Body of pancreas (tissue), 4 donors: ENCODE measurements at regions not wholly inside any gene's neighbourhood (a gene's known extent, or its start where the extent isn't known, plus 50 kb on each side); places are given as distances from the start of the nearest gene placed in this dataset.

Experiments
- ATAC-seq: fragments of 150-250 bp; one replicate; pipeline ENCODE4 v1.9.1; 2016
- DNase-seq, 4 donors: peaks; one replicate each; pipeline ENCODE4 v3.0.0-alpha.2; 2019
- H3K27ac ChIP-seq, 4 donors: fragments of 200-600 bp; sonication (generic); 1 replicate in 3 of 4; 2 replicates in 1 of 4; pipeline versions ENCODE4 v1.5.1 to v1.6.1; 2016 to 2019; ENCODE audit warnings: mild to moderate bottlenecking in 1 of 4, mixed read lengths in 1 of 4, moderate library complexity in 1 of 4
- H3K27me3 ChIP-seq, 2 donors: fragments of 200-600 bp; sonication (generic); one replicate each; pipeline ENCODE4 v1.6.0; 2016; ENCODE audit warnings: mild to moderate bottlenecking in 1 of 2
- H3K36me3 ChIP-seq, 2 donors: fragments of 200-600 bp; sonication (generic); replicated peaks in 1 of 2; 2 replicates each; pipeline ENCODE4 v1.5.1; 2016; ENCODE audit warnings: low read depth in 2 of 2; ENCODE audit not compliant: insufficient read depth in 1 of 2
- H3K4me1 ChIP-seq: fragments of 200-600 bp; sonication (generic); one replicate; pipeline ENCODE4 v1.6.0; 2016
- H3K4me3 ChIP-seq, 2 donors: fragments of 200-600 bp; sonication (generic); 1 replicate in 1 of 2; 2 replicates in 1 of 2; pipeline ENCODE4 v1.5.1; 2016 to 2019
- H3K9me3 ChIP-seq, 3 donors: fragments of 200-600 bp; sonication (generic); 1 replicate in 2 of 3; 2 replicates in 1 of 3; pipeline ENCODE4 v1.5.1; 2016
- POLR2A ChIP-seq, 3 donors: fragments of 450-650 bp; IDR thresholded peaks; one replicate each; pipeline ENCODE4 v1.6.1; 2016; ENCODE audit warnings: antibody characterized with exemption in 3 of 3, mild to moderate bottlenecking in 2 of 3
- WGBS, 2 donors: methylation state at CpG; one replicate each; pipeline ENCODE4 v1.1.5; 2017; 5-methylcytosine and 5-hydroxymethylcytosine counted together
- intact Hi-C: fragments of 100-400 bp; cut with DNase I; formaldehyde crosslinking; loops from one replicate; pipeline ENCODE4 v1.15.1; 2023
- TF ChIP-seq, protein P1 (sequence below), 7 experiments: fragments of 450-650 bp in 4 of 7; fragments of 200-600 bp in 3 of 7; sonication (generic) in 3 of 7; IDR thresholded peaks; one replicate each; pipeline ENCODE4 v1.5.1; 2016 to 2019; ENCODE audit warnings: antibody characterized with exemption in 7 of 7

- TF ChIP-seq POLR2A (IDR thresholded peaks at IDR 0.05): no peak
- TF ChIP-seq, protein P1, sequence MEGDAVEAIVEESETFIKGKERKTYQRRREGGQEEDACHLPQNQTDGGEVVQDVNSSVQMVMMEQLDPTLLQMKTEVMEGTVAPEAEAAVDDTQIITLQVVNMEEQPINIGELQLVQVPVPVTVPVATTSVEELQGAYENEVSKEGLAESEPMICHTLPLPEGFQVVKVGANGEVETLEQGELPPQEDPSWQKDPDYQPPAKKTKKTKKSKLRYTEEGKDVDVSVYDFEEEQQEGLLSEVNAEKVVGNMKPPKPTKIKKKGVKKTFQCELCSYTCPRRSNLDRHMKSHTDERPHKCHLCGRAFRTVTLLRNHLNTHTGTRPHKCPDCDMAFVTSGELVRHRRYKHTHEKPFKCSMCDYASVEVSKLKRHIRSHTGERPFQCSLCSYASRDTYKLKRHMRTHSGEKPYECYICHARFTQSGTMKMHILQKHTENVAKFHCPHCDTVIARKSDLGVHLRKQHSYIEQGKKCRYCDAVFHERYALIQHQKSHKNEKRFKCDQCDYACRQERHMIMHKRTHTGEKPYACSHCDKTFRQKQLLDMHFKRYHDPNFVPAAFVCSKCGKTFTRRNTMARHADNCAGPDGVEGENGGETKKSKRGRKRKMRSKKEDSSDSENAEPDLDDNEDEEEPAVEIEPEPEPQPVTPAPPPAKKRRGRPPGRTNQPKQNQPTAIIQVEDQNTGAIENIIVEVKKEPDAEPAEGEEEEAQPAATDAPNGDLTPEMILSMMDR (IDR thresholded peaks at IDR 0.05): no peak
- no peak for DNase-seq
- intact Hi-C loops: no loop called here
- WGBS, 2 donors: 58 to 69% methylated on average over 10 of the region's 10 CpGs
- Histone ChIP-seq H3K27ac (no peak overlapping the region), H3K36me3 (no peaks in the 10 kb centered on the region), H3K4me1 (no peaks in the 10 kb centered on the region), H3K9me3 (no peaks in the 10 kb centered on the region), H3K4me3 (no peak overlapping the region), H3K27me3 (no peaks in the 10 kb centered on the region)
- no peak for ATAC-seq
These were observed 78.6 kb upstream of the PITRM1 start for GRCh38 chr10:3251172-3251571.

DNA sequence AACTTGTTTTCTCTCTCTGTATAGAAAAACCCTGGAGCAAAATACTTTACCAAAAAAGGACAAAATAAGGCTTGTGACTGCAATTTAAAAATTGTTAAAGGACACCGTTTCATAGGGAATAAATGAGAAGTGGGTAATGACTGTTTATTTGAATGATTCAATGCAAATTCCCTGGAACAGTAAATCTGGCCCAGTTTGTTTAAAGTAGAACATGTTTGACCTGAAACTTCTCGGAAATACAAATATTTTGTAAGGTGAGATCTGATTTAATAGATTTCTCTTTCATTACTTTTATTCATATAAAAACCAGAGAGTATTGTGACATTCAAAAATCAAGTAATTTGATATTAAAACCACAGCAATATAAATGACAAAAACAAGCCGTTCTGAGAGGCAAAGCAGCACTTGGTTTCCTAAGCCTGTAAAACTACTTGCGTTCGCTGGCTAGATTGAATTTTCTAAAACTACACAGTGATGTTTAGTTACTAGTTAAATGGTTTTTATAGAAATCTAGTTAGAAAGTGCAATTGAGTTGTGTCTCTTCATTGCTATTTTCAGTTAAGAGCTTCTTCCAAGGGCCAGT lies 76.8 kb upstream of the PITRM1 start:
- no peaks in the 10 kb centered on the region for H3K27me3 ChIP-seq

DNA sequence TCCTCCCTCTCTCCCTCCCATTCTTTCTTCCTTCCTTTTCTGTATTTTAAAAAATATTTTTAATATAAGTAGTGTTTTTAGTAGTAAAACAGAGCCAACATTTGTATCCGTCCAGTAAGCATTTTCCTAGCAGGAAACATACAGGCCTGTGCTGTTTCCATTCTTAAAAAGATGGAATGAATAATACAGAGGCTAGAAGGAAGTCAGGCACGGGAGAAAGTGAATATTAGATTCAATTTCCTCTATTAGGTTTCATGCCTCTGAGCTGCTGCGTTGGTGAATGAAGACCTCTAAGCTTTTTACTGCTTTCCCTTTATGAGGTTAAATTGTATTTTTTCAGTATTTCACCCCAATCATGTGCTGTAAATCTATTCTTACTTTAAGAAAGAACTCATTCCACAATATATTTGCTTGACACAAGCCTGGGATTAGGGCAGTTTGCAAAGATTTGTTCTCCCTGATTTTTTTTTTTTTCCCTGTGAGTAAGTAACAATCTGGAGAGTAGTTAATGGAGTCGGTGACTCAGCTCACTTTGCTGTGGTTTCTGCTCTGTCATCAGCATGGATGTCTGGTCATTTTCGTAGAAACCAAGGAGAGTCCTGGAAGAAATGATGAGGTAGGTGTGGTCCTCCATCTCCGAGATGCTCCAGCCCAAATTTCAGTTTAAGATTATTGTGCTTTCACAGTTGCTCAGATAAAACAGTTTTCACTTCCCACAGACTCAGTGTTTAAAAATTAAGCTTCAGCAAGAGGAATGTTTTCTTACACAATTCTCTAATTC lies 76.1 kb upstream of the PITRM1 start:
- intact Hi-C loops: loop anchor here (10.0 kb wide), 1 partner anchor 1396 kb away; no protein-coding TSS in a partner anchor
- TF ChIP-seq, protein P1 (IDR thresholded peaks at IDR 0.05): no peak
- Histone ChIP-seq H3K4me3 (no peak overlapping the region), H3K27me3 (no peaks in the 10 kb centered on the region), H3K4me1 (no peaks in the 10 kb centered on the region), H3K9me3 (no peaks in the 10 kb centered on the region), H3K27ac (peak overlapping the region in 3 of 4 donors; percentile 39 to 69 (median 41)), H3K36me3 (no peaks in the 10 kb centered on the region)
- peak in 1 of 4 donors; percentile 25 for DNase-seq
- ATAC-seq: peak; percentile 68
- whole genome bisulfite sequencing, 2 donors: 26 to 31% methylated on average over 6 of the region's 6 CpGs

More for the DNA sequence above, 76.8 kb upstream of the PITRM1 start:
- no peak overlapping the region for H3K4me3 ChIP-seq
- H3K36me3 ChIP-seq: no peaks in the 10 kb centered on the region
- TF ChIP-seq, protein P1 (IDR thresholded peaks at IDR 0.05): no peak
- no peak for TF ChIP-seq POLR2A (IDR thresholded peaks at IDR 0.05)
- H3K9me3 ChIP-seq: no peaks in the 10 kb centered on the region
- DNase-seq: no peak
- no peaks in the 10 kb centered on the region for H3K4me1 ChIP-seq
- peak overlapping the region in 3 of 4 donors; percentile 39 to 69 (median 41) for H3K27ac ChIP-seq
- ATAC-seq: no peak
- WGBS, 2 donors: 50 to 53% methylated on average over 5 of the region's 5 CpGs
- intact Hi-C loops: loop anchor here (10.0 kb wide), 1 partner anchor 1395 kb away; no protein-coding TSS in a partner anchor

DNA sequence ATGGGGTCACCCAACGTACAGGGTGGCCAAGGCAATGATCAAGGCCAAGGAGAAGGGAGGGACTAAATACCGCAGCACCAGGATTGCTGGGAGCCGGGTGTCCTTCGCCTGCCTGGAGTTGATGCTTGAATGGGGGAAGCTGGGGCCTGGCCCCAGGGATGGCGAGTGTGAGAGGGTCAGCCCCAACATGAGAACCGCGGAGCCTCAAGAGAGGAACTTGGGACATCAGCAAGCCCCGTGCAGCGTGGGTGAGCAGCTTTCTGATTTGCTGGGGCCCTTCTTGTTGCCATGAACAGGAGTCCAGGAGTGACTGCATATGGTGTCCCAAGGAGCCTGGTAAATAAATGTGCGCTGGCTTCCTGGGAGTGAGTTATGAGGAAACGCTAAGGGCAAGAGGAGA lies 72.8 kb upstream of the PITRM1 start:
- Histone ChIP-seq H3K4me3 (no peak overlapping the region), H3K27me3 (peaks cover 0 to 4% of the 10 kb centered on the region in 2 donors), H3K4me1 (no peaks in the 10 kb centered on the region), H3K27ac (no peak overlapping the region), H3K9me3 (no peaks in the 10 kb centered on the region), H3K36me3 (no peaks in the 10 kb centered on the region)
- TF ChIP-seq POLR2A (IDR thresholded peaks at IDR 0.05): no peak
- TF ChIP-seq, protein P1 (IDR thresholded peaks at IDR 0.05): no peak
- ATAC-seq (no peak), DNase-seq (no peak)
- 82 to 86% methylated on average over 11 of the region's 11 CpGs for WGBS, 2 donors
- intact Hi-C loops: loop anchor here (10.0 kb wide), 1 partner anchor 1399 kb away; no protein-coding TSS in a partner anchor
